Stimulated activated CD4-positive, alpha-beta T cell treated with anti-CD3 and anti-CD28 coated beads, Interleukin-12 subunit alpha, Interleukin-12 subunit beta, amount 100 ng/mL, for 24 hours (primary cell): ENCODE measurements at regions not wholly inside any gene's neighbourhood (a gene's known extent, or its start where the extent isn't known, plus 50 kb on each side); places are given as distances from the start of the nearest gene placed in this dataset.
"Not testable (repeated sequence)": the region's sequence is repeated elsewhere in the genome, so short reads cannot be mapped to it uniquely, and the experiment has no call there.

Source experiments
- DNase-seq, 2 experiments: peaks; one replicate each; pipeline ENCODE4 v3.0.0-alpha.2; 2020; ENCODE audit warnings: low read depth in 2 of 2

- no peak for DNase-seq
These were observed 84.7 kb downstream of the SCN11A start for GRCh38 chr3:38966811-38967692.

GRCh38 chr3:38964646-38965045 lies 87.1 kb downstream of the SCN11A start:
- DNase-seq = no peak

- DNase-seq = no peak
These were observed 87.5 kb downstream of the SCN11A start for GRCh38 chr3:38964204-38964603.

DNA sequence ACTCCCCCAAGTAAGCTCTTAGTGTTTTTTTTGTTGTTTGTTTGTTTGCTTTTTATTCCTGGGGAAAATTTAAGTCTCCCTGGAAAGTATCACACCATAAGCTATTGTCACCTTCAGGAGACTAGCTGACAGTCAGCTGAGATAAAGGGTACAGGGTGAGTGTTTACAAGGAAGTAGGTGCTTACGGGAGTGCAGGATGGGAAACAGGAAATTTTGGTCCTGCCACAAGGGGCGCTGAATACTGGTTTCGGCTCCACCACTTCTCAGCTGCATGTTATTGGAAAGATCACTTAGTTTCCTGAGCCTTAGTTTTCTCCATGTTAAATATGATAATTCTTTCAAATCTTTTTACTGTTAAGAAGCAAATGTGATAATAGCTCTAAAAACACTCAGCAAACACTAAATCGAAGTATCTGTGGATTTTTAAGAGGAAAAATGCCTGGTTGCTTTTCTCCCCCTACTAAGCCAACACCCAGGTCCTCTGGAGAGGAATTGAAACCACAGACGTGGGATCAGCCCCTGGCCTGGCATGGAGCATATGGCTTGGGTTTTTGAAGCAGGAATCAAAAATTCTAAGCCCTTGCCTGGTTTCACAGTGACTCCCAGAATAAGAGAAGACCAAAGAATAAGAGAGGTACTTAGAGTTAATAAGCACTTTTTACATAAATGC lies 90.7 kb downstream of the SCN11A start:
- DNase-seq = peak in 1 of 2 experiments; percentile 7

- DNase-seq = no peak
These were observed 91.6 kb downstream of the SCN11A start for GRCh38 chr3:38960042-38960622.

GRCh38 chr3:38958026-38958720 lies 93.6 kb downstream of the SCN11A start:
- DNase-seq = no peak

DNA sequence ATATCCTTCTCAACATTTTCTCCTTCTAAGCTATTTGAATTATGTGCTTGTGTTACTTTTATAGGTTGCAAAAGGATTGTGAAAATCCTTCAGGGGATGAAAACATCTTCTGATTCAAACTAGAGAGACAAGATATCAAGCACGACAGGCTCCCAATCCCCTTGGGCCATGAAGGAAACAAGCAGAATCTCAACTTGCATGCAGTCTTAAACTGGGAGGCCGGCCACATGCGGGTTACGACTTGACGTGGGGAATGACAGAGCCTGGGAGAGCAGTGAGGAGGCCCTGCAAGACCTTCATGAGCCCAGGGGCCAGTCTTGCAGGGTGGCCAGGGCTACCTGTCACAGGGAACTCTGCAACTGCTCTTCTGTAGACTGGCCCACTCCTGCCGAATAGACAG lies 94.4 kb downstream of the SCN11A start:
- no peak for DNase-seq

- no peak for DNase-seq
These were observed 99.0 kb downstream of the SCN11A start for GRCh38 chr3:38952721-38953120.

DNA sequence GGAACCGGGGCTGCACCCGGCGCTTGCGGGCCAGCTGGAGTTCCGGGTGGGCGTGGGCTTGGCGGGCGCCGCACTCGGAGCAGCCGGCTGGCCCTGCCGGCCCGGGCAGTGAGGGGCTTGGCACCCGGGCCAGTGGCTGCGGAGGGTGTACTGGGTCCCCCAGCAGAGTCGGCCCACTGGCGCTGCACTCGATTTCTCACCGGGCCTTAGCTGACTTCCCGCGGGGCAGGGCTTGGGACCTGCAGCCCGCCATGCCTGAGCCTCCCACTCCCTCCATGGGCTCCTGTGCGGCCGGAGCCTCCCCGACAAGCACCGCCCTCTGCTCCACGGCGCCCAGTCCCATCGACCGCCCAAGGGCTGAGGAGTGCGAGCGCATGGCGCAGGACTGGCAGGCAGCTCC lies 100.6 kb downstream of the SCN11A start:
- DNase-seq = not testable (repeated sequence)

GRCh38 chr3:38950581-38950980 lies 101.2 kb downstream of the SCN11A start:
- DNase-seq = no peak

DNA sequence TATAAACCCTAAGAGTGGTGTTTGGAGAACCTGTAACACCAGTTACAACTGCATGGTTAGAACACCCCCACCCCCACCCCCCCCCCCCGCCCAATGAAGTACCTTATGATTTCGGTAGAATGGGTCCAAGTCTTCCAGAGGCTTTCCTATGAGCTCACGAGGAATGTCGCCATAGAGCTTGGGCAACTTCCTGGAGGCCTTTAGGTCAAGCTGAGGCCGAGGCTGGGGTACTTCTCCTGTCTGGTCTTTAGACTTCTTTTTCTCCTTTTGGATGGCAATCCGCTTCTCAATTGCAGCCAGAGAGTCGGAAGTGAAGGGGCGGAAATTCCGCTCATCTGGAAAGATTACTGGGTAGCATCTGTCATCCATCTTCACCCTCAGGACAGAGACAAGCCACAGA lies 101.8 kb downstream of the SCN11A start:
- no peak for DNase-seq

DNA sequence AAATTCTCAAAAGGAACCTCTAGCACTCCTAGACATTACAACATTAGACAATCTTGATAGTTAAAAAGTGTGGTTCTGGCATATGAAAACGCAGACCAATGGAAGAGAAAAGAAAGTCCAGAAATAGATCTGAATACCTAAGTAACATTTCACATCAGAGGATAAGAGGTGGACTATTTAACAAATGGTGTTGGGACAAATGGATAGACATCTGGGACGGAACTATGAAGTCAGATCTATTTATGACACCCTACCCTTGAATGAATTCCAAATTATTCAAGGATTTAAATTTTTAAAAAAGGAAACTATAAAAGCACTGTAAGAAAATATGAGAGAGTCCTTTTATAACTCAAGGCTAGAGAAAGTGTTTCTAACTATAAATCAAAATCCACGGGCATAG lies 111.3 kb downstream of the SCN11A start:
- DNase-seq = no peak

DNA sequence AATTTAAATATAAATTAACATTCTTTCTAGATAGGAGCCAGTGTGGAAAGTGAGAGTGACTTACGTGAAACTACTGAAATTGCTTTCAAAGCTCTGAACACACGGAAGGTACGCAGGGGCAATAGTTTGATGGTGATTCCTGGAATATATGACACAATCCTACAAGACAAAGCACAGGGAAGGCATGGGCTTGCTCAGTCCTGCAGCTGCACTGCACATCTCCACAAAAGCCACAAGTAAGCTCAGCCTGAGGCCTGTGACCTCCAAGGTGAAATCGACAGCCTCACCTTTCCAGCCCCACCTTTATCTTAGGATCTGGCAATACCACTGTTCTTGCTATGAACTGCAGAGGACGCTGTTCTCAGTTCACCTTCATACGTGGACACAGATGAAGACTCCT lies 109.3 kb upstream of the SCN10A start:
- DNase-seq = no peak

DNA sequence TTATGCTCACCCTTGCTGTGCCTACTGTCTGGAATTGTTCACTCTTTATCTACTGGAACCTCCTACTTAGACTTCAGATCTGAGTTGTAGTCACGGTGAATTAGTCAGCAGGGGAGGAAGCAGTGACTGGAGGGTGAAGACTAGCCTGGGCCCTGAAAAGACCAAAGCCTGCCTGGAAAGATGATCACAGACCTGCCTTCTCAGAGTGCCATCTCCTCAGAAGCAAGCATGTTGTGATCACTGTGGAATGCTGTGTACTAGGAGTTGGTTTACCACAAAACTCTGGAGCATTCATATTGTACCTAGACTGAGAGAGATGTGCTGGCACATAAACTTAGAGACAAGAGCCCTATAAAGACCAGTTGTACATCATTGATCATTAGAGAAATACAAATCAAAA lies 100.7 kb upstream of the SCN10A start:
- no peak for DNase-seq

- no peak for DNase-seq
These were observed 91.4 kb upstream of the SCN10A start for GRCh38 chr3:38907426-38907825.

GRCh38 chr3:38890426-38890825 lies 74.4 kb upstream of the SCN10A start:
- DNase-seq = no peak

DNA sequence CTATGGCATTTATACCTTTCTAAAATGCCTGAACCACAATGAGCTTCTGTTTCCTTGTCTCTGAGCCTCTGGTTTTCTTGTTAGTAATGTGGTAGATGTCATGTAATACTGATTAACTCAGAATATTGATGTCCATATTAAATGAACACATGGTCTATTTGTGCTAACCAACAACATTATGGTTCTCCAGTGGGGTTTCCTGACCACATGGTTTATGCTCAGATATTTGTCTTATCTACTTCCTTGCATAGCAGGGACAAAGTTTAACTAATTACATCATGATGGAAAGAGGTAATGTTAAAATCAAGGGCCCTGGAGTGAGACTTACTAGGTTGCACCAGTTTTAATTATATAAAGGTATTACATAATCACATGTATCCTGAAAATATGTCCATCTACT lies 62.6 kb upstream of the SCN10A start:
- DNase-seq = no peak
